ENCODE measurements at regions not wholly inside any gene's neighbourhood (a gene's known extent, or its start where the extent isn't known, plus 50 kb on each side); places are given as distances from the start of the nearest gene placed in this dataset.

DNA sequence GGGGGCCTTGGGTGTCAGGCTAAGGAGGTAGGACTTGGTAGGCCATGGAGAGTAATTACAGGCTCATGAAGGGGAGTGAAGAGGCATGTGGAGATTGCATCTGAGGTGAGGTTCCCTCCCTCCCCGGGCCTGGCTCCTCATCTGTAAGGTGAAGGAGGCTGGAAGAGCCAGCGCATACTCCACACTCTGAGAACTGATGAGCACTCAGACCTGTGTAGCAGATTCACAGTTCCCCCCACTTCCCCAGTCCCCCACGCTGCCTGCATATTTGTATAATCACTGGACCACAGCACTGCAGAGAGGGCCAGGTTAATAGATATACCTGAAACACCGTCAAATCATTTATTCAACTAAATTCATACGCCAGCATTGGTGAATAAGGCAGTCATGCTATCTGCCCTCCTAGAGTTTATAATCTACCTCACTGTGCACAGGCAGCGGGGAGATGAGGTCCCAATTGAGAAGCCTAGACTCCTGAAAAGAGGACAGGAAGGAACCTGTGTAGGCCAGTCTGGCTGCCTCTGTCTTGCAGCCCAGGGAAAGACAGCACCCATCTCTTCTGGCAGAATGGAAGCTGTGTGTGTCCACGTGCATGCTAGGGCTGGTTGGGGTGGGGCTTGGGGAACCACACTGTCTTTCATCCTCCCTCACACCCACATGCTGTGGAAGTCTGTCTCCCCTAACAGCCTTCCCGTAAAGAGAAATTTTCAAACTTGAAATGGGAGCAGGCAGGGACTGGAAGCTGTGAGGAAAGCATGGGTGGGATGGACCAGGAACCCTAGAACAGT lies 110.6 kb upstream of the ATP1A1 start:
- DNase-seq (ENCODE audit: low read depth) = no peak

DNA sequence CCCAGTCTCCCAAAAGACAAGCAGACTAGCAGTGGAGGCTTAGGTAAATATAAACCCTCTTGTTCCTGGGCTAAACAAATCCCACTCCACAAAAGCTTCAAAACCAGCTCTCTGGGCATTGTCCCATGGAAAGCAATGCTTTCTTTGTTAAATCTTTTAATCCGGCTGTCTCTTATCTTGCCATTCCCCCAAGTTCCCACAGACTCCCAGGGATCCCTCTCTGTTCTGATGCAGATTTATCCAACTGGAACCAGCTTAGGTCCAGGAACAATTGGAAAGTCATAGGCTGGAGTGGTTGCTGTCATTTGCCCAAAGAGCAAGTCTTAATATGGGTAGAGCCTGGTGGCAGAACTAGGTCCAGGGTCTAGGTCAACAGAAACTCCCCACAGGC lies 110.1 kb upstream of the ATP1A1 start:
- no peak for DNase-seq (ENCODE audit: low read depth)

DNA sequence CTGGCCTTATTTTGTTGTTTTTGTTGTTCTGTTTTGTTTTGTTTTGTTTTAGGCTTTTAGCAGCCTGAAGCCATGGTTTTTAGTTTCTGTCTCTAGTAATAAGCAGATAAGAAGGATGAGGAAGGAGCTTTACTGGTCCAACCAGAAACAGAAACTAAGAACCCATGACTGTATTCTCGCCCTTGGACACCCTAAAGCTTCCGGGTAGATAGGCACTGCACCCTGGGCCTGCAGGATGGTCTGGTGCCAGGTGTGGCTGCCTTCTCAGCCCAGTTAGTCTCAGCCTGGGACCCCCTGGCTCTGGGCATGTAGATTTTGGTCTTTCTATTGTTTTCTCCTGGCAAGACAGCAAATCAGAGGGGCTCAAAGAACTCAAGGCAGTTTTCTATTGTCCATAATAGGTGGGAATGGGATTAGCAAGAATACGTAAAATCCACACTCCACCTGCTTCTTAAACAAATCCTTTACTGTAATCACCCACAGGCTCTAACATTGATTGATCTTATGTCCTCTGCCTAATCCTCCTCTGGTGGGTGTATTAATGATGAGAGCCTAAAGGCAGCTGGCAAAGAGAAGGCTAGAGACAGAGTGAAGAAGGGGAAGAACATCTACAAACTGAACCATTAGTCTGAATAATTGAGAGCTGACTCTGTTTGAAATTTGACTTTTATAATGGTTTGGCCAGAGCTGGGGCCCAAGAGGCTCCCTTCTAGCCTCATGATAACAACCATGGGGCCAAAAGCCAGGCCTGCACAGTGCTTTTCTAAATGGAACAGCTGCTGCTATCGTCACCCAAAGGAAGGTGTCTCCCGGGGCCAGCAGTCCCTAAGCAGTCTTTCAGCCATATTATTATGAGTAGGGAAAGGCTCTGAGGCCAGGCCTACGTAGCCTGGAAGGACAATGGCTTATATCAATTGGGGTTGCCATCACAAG lies 106.8 kb upstream of the ATP1A1 start:
- no peak for DNase-seq (ENCODE audit: low read depth)

DNA sequence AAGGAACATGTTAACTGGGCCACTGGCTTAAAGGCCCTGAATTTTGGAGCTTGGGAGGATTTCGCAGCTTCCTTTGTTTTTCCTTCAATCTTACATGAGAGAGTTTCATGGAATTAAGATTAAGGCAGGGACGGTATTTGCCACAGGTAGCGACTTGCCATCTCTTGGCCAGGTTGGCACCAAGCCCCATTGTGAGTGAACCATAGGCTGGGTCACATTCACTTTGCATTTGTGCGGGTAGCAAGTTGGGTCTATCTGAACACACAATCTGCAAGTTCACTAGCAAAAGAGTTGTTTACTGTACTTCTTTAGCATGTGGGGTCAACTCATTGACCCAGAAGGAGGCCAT lies 106.2 kb upstream of the ATP1A1 start:
- no peak for DNase-seq (ENCODE audit: low read depth)

DNA sequence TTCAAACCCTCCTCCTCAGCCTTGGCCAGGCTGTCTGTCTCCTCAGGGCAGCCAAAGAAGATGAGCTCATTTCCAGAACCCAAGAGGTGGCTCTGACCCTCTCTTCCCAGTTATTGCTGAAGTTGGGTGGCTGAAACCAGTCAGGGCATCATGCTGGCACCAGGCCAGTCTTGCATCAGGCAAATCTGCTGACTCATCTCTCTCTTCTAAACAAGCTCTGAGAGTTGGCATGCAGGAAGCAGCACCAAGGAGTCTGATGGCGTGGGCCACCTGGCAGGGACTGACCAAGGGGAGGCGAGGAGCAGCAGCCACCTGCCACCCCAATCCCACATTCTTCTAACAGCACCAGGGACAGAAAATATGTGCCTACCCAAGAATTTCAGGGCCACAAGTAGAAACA lies 104.8 kb upstream of the ATP1A1 start:
- DNase-seq (ENCODE audit: low read depth) = peak; percentile 86

DNA sequence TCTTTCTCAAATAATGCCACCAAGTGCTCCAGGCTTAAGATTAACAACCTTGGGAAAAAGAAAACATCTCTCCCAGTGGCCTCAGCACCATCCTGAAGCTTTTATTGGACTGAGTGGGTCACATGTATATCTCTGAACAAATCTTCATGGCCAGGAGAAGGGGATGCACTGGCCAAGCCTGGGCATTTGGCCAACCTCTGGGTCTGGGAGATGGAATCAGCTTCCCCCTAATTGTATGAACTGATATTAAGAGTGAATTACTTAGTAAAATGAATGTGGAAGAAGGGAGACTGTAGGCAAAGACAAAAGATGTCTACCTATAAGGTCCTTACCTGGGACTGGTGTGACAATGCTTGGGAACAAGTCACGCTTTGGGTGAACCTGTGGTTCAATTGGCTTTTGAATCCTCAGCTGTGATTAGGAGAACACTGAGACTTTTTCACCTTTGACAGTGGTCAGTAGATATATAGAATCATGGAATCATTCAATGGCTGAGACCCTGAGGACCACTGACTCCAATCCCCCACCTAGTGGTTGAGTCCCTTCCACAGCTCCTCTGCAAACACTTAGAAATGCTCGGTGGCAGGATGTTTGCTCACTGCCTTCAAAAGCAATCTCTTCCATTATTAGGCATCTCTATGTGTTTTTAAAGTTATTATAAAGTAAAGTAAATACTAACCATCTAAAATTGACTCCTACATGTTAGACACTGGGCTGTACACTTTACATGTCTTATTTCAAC lies 102.6 kb upstream of the ATP1A1 start:
- no peak for DNase-seq (ENCODE audit: low read depth)

DNA sequence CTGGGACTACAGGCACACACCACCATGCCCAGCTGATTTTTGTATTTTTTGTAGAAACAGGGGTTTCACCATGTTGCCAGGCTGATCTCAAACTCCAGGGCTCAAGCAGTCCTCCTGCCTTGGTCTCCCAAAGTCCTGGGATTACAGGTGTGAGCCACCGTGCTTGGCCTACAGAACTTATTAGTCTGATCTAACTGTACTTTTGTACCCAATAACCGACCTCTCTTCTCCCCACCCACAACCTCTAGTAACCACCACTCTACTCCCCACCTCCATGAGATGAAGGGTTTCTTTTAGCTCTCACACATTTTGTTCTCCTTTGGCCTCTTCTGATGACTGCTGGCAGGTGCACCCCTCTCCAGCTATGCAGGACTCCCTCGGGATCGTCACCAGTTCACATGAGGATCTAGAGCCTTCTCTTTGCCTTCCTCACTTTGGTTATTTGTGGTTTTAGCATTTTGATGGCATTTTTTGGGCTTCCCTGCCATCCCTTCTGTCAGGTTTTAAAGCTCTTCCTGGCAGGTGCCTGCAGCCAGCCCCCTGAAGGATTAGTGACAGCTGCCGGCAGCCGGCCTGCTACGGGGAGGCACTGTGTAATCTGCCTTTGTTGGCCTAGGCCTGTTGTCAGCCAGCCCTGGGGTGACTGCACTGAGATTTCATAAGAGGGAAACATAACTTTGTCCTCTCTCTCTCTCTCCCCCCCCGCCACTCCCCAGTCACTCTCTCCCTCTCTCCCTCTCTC lies 99.8 kb upstream of the ATP1A1 start:
- no peak for DNase-seq (ENCODE audit: low read depth)

DNA sequence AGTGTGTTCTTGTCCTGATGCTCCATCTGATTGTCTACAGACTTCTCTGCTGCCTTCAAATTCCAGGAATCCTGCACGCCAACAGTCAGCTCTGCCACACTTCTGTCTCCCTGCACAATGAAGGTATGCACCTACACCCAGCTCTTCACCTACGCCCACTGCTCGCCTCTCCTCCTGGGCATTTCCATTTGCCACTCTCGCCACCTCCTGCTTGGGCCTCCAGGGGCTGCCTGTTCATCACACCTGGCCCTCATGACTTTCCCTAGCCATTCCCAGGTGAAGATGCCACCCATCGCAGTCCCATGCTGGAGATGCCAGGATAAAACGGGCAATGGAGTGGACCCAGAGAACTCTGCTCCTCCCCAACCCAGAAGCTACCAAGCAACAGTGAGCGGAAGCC lies 96.5 kb upstream of the ATP1A1 start:
- DNase-seq (ENCODE audit: low read depth) = no peak

DNA sequence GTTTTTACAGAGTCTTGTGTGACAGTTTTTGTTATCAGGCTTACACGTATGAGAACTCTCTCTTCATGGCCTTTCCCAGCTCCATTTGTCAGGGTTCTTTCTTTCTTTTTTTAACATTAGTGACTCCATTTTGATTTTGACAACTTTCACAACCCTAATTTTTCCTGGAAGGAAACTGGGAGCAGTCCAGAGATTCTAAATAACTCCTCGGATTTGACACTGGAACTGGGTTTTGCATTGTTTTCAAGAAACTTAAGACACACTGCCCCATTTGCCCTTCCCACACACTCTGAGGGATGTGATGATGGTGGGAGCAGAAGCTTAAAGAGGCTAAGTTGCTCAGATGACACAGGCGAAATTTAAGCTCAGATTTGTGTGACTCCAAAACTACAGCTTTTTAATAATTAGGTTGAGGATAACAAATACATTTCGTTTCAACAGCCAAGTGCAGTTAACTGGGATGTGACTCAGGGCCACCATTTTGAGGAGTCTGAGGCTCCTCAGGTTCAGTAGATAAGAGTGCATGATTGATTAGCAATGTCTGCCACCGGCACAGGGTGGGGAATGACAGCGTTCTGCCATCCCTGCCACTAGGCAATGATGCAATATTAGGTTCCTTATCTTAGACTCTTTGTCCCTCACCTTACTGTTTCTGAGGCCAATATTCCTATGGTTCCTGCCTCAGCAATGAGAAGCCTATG lies 95.1 kb upstream of the ATP1A1 start:
- DNase-seq (ENCODE audit: low read depth) = no peak

DNA sequence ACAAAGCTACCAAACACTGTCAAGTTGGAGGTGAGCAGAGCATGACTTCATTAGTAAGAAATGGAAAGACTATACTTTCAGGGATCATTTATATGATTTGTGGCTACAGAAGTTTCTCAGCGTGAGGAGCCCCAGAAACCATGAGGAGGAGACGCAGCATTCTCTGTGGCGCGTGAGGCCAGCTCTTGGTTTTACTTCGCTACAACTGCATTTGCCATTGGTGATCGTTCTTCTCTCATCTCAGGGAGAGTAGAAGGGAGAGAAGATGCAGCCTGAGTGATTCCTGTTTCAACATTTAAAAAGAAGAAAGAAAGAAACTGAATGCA lies 94.5 kb upstream of the ATP1A1 start:
- DNase-seq (ENCODE audit: low read depth) = no peak

DNA sequence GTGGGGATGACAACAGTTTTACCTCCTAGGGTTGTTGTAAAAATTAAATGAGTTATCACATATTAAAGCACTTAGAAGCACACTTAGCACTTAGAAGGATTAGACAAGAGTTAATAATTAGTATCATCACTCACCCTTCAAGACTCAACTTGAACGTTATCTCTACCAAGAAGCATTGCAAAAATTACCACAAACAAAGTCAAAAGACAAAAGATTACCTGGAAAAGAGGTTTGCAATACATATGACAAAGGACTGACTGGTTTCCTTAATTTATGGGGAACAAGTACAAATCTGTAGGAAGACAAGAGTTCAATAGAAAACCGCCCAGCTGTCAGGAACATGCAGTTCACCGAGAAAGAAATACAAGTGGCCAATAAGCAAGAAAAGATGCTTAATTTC lies 93.3 kb upstream of the ATP1A1 start:
- no peak for DNase-seq (ENCODE audit: low read depth)

DNA sequence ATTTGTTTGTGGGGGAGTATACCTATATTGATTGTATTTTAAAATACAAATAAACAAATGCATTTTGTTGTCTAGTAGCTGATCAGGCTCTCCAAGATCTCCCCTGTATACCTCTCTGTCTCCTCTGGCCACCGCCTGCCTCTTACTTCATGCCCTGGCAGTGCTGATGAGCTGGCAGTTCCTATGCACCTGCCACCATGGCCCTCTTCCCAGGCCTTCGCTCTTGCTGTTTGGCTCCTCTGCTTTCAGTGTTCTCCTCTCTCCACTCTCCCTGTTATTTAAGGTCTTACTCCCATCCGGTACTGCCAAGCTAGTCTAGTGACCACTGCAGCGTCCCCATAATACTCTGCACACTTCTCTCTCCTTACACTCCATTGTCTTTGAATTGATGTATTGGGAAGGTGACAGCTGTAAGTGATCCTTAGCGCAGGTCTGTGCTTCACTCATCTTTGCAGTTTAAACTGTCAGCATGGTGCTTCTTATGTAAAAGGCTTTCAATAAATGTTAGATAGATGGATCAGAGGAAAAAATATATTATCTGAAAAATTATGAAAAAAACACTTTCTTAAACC lies 88.1 kb upstream of the ATP1A1 start:
- DNase-seq (ENCODE audit: low read depth) = no peak

DNA sequence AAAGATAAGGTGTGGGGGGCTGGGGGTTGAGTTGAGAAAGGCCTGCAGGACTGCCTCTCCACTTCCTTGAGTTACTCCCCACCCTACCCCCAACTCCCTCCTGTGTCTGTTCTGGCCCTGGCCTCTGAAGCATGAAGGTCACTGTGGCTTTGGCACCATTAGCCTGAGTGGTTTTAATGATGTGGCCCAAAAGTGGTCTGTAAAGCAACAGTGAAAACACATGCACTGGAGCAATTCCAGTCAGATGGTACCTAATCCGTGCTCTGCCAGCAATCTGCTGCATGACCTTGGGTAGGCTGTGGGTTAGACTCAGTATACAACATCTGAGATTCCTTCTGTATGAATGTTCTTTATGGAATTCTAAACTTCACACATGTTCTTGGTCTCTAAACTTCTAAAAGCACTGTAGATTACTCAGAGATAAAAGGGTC lies 86.5 kb upstream of the ATP1A1 start:
- DNase-seq (ENCODE audit: low read depth) = peak; percentile 46

DNA sequence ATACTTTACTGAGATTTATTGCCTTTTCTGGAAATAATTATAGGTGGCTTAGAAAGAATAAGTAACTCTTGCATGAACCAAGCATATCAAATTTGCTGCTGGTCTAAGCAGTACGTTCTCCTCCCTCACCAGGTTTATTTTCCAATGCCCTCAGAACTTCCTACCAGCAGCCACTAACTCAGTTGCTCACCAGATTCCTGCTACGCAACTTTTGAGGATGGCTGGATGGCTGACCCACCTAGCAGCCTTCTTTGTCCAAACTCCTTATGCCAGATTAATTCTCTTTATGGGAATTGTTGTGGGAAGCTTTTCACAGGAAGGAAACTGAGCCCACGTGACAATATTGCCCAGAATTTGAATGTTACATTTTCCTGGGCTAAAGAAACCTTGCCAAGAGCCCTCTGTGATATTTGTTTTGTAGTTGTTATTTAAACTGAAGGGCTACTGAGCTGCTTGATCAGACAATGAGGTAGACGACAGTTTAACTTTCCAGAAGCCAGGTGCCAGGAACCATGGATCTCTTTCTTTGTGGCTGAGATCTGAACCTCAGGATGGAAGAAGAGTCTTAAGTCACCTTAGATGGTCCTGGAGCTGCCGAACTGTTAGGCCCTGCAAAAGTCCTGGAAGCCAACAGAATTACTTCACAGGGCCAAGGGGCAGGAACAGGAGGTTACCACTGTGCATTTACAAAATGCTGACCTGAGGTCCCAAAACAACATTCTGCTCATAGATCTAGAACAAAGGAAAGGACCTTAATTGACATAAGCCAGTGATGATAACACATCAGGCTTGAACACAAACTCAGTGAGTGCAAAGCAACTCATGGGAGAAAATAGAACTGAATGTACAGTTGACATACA lies 85.5 kb upstream of the ATP1A1 start:
- DNase-seq (ENCODE audit: low read depth) = no peak

DNA sequence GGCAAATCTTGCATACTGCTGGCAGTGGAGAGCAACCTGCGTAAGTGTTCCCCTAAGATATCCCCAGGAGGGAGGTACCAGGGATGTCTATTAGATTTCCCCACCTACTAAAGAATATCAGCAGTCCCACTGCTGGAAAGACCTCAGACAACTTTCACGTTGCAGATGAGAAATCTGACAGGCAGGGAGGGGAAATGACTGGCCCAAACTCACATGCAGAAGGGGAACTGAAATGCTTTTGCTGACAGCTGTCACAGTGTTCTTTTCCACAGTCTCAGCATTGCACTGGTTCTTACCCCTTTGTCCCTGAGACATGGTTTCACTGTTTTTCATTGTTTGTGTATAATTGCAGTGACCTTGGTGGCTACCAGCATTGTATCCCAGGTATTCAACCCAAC lies 84.8 kb upstream of the ATP1A1 start:
- DNase-seq (ENCODE audit: low read depth) = no peak

DNA sequence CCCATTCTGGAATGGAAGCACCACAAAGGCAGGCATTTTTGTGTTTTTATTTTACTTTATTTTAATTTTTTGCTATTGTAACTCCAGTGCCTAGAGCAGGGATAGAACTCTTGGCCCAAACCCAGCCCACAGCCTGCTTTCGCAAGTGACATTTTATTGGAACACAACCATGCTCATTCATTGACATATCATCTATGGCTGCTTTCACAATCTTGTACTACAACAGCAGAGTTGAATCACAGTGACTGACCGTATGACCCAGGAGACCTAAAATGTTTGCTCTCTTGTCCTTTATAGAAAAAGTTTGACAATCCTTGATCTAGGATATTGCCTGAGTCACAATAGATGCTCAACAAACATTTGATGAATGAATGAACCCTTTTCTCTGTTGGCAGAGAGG lies 83.9 kb upstream of the ATP1A1 start:
- no peak for DNase-seq (ENCODE audit: low read depth)

DNA sequence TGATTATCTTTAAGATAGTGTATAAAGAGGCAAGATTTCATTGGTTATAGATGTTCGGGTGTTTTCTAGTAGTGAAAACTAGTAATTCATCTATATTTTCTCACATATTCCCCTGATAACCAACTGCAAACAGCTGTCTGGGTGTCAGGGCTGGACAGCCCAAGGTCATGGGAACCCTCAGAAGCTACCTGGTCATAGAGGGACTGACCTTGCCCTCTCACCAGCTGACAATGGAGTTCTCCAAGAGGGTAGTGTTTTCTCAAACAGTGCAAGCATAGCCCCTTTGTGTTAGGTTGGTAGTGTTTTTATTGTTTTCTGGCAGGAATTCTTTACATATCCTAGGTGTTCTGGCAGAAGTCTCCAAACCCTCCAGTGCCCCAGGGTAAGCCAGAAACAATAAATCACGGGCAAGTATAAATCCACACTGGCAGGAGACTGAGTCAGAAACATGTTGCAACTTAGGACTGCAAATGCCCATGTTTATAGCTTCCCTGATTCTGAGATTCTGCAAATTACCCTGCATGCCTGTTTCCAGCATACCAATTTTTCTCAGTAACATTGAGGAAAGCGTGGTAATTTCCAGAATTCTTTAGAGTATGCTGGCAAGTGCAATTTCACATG lies 82.8 kb upstream of the ATP1A1 start:
- DNase-seq (ENCODE audit: low read depth) = peak; percentile 2

DNA sequence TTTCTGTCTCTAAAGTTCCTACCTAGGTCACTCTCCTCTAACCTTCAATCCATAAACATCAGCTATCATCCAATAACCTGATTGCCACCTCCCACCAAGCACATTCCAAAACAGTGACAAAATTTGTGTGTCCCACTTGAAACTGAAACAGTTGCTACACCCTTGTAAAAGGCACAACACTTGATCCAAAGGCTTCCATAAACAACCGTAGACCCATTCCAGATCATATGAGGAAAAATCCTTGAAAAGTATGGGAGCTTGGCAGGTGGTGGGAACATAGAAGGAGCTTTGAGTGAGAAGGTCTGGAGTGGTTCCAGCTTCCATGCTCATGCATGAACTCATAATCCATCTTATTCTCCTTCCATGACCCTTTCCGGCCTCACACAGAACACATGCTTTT lies 82.0 kb upstream of the ATP1A1 start:
- no peak for DNase-seq (ENCODE audit: low read depth)

Data from HT1080 (cell line).